ENCODE measurements at regions not wholly inside any gene's neighbourhood (a gene's known extent, or its start where the extent isn't known, plus 50 kb on each side); places are given as distances from the start of the nearest gene placed in this dataset.

GRCh38 chr5:164027738-164028137, 522.3 kb downstream of the MAT2B start:
- no peak for DNase-seq (ENCODE audit: low spot score)

- no peak for DNase-seq (ENCODE audit: low spot score)
Measured at GRCh38 chr5:164038128-164038783, 532.8 kb downstream of the MAT2B start.

GRCh38 chr5:164041105-164041504, 535.7 kb downstream of the MAT2B start:
- DNase-seq (ENCODE audit: low spot score), result no peak

- DNase-seq (ENCODE audit: low spot score), result peak; percentile 3
Measured at GRCh38 chr5:164048359-164048926, 543.0 kb downstream of the MAT2B start.

GRCh38 chr5:164051745-164052144, 546.3 kb downstream of the MAT2B start:
- DNase-seq (ENCODE audit: low spot score), result no peak

GRCh38 chr5:164052536-164053093, 547.2 kb downstream of the MAT2B start:
- DNase-seq (ENCODE audit: low spot score), result no peak

GRCh38 chr5:164053123-164053522, 547.7 kb downstream of the MAT2B start:
- DNase-seq (ENCODE audit: low spot score), result no peak

- DNase-seq (ENCODE audit: low spot score), result no peak
Measured at GRCh38 chr5:164054461-164054860, 549.0 kb downstream of the MAT2B start.

- DNase-seq (ENCODE audit: low spot score), result no peak
Measured at GRCh38 chr5:164057121-164057520, 551.7 kb downstream of the MAT2B start.

GRCh38 chr5:164058621-164059020, 553.2 kb downstream of the MAT2B start:
- DNase-seq (ENCODE audit: low spot score), result no peak

- DNase-seq (ENCODE audit: low spot score), result no peak
Measured at GRCh38 chr5:164059471-164059870, 554.1 kb downstream of the MAT2B start.

GRCh38 chr5:164060786-164061355, 555.5 kb downstream of the MAT2B start:
- no peak for DNase-seq (ENCODE audit: low spot score)

- no peak for DNase-seq (ENCODE audit: low spot score)
Measured at GRCh38 chr5:164062304-164062703, 556.9 kb downstream of the MAT2B start.

- no peak for DNase-seq (ENCODE audit: low spot score)
Measured at GRCh38 chr5:164065266-164065665, 559.8 kb downstream of the MAT2B start.

- no peak for DNase-seq (ENCODE audit: low spot score)
Measured at GRCh38 chr5:164071671-164072070, 566.3 kb downstream of the MAT2B start.

- no peak for DNase-seq (ENCODE audit: low spot score)
Measured at GRCh38 chr5:164073081-164073480, 567.7 kb downstream of the MAT2B start.

GRCh38 chr5:164076556-164076955, 571.1 kb downstream of the MAT2B start:
- DNase-seq (ENCODE audit: low spot score), result no peak

GRCh38 chr5:164090358-164090757, 584.9 kb downstream of the MAT2B start:
- DNase-seq (ENCODE audit: low spot score), result peak; percentile 2

- DNase-seq (ENCODE audit: low spot score), result no peak
Measured at GRCh38 chr5:164091836-164092235, 586.4 kb downstream of the MAT2B start.

- DNase-seq (ENCODE audit: low spot score), result no peak
Measured at GRCh38 chr5:164094291-164094690, 588.9 kb downstream of the MAT2B start.

GRCh38 chr5:164097749-164098148, 592.3 kb downstream of the MAT2B start:
- no peak for DNase-seq (ENCODE audit: low spot score)

GRCh38 chr5:164098531-164098930, 593.1 kb downstream of the MAT2B start:
- no peak for DNase-seq (ENCODE audit: low spot score)

- no peak for DNase-seq (ENCODE audit: low spot score)
Measured at GRCh38 chr5:164098979-164099378, 593.6 kb downstream of the MAT2B start.
